H7 (cell line): ENCODE measurements at regions not wholly inside any gene's neighbourhood (a gene's known extent, or its start where the extent isn't known, plus 50 kb on each side); places are given as distances from the start of the nearest gene placed in this dataset.

ENCODE experiments used
- DNase-seq: peaks from one replicate; pipeline ENCODE4 v3.0.0; 2012
- H3K27me3 ChIP-seq: 2 replicates; pipeline ENCODE4 v1.6.0; 2011; ENCODE audit warnings: mild to moderate bottlenecking, low read length; ENCODE audit not compliant: control insufficient read depth, insufficient read depth
- H3K36me3 ChIP-seq: replicated peaks from 2 replicates; pipeline ENCODE4 v1.5.1; 2011; ENCODE audit warnings: low read length; ENCODE audit not compliant: control insufficient read depth, insufficient read depth
- H3K4me3 ChIP-seq: 2 replicates; pipeline ENCODE4 v1.5.1; 2011; ENCODE audit warnings: low read depth, mild to moderate bottlenecking, control low read depth, low read length, moderate library complexity; ENCODE audit not compliant: insufficient read depth

DNA sequence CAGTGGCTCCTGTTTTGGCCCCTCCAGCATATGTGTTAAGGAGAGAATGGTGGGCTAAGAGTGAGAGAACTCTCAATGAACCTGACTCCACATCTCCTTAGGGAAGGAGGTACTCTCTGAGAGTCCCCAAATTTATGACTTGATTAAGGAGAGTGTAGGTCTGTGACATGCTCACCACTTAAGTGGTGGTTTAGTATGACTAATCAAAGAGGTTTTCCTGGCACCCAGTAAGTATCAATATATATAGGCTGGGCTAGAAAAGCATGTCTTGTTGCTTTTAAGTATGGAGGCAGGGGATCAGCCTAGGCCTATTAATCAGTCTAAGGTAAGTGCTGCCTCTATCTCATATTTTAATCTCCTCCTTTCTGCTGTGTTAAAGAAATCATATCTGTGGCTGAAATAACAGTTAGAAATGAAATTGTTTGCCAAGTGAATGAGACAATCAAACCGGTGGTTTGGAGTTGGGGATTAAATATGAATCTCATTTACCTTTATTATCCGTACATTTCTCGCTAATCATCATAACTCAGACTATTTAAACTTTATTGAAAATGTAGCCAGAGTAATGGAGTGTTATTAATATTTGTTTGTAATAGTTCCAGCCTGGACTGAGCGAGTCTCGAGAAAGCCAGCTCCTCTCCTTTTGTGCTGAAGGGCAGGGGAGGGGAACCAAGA, 107.7 kb upstream of the MEIS1 start:
- no peak for DNase-seq
- H3K27me3 ChIP-seq = no peaks in the 10 kb centered on the region
- no peaks in the 10 kb centered on the region for H3K36me3 ChIP-seq
- H3K4me3 ChIP-seq = no peak overlapping the region

DNA sequence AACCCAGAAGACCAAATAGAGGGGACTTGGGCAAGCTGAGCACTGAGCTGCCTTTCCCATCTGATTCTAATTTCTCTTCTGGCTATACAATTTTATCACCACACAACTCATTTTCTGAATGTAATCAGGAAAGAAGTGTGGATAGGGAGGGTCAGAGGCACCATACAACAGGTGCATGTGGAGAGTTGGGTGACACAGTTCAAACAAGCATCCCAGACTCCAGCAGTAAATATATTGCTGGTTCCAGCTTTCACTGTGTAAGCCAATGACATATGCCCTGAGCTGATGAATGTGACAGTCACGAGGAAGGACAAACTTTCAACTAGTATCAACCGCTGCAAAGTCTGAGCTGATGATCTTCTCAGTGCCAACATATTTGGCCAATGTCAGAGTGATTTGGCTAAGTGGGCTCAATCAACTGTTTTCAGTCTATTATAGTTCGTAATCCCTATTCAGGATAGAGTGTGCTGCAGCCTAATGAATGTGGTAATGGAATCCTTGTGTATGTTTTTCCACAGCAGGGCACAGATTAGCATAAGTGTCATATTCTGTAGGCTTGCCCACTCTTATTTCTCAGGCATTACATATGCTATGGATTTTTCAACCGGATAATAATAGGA, 109.9 kb upstream of the MEIS1 start:
- Histone ChIP-seq H3K36me3 (no peaks in the 10 kb centered on the region), H3K27me3 (no peaks in the 10 kb centered on the region), H3K4me3 (no peak overlapping the region)
- no peak for DNase-seq

DNA sequence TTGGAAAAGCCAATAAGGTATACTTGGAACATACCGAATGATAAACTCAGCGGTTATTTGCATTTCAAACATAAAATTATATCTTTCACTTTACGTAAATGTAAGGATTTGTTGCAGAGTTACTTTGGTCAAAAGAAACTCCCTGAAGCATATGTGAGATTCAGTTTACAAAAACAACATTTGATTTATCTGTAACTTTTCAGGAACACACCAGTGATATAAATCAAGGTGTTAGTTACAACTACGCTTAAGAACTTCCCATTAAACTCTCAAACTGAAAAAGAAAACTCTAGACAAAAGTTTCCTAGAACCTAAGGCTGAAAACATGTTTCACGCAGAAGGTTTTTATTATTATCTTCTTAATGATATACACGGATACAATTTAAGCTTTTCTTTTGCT, 110.6 kb upstream of the MEIS1 start:
- Histone ChIP-seq H3K36me3 (no peaks in the 10 kb centered on the region), H3K27me3 (no peaks in the 10 kb centered on the region), H3K4me3 (no peak overlapping the region)
- DNase-seq = no peak

DNA sequence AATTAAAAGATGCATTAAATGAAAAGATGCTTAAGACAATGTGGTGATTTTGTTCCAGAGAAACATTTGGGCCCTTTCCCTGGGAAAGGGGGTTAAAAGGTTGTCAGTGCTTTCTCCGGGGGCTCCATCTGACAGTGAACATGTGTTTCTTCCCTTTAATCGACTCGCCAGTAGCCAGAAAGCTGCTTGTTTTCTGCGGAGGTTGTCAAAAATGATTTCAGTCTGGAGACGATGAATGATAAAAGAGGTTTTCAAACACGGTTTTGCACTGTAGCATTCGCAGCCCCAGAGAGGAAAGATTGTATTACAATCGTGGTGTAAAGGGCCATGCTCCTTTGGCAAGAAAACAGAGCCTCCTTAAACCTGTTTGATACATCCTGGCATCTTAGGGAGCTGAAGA, 111.5 kb upstream of the MEIS1 start:
- no peaks in the 10 kb centered on the region for H3K36me3 ChIP-seq
- no peak for DNase-seq
- H3K27me3 ChIP-seq = no peaks in the 10 kb centered on the region
- no peak overlapping the region for H3K4me3 ChIP-seq

DNA sequence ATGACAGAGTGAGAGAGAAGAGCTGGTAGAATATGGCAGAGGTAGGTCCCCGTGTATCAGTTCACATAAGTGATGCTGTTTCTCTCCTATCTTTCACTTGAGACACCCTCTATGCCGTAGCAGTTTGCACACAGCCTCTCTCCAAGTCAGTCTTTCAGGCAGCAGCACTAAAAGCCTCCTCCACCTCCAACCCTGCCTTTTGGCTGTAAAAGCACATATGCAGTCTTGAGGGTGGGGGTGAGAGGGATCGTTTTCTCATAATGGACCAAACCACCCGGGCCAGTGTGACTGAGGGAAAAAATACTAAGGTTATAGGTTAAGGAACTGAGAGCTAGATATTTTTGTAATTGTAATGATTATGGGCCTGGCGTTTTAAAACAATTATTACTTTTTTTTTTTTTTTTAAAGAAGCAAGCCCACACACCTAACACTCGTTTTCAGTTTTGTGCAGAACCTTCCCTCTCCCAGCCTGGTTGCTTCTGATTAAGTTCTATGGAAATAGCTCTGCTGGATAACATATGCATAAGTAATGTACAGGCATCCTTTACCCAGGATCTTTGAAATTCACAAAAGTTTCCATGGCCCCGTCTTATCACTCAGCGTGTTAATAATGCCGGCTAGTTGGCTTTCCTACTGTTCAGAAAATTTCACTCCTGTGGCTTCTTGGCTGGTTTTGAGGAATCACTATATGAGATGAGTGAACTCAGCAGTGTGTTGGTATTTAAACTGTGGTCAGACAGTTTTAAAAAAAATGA, 112.2 kb upstream of the MEIS1 start:
- Histone ChIP-seq H3K36me3 (no peaks in the 10 kb centered on the region), H3K4me3 (no peak overlapping the region), H3K27me3 (no peaks in the 10 kb centered on the region)
- DNase-seq = no peak

DNA sequence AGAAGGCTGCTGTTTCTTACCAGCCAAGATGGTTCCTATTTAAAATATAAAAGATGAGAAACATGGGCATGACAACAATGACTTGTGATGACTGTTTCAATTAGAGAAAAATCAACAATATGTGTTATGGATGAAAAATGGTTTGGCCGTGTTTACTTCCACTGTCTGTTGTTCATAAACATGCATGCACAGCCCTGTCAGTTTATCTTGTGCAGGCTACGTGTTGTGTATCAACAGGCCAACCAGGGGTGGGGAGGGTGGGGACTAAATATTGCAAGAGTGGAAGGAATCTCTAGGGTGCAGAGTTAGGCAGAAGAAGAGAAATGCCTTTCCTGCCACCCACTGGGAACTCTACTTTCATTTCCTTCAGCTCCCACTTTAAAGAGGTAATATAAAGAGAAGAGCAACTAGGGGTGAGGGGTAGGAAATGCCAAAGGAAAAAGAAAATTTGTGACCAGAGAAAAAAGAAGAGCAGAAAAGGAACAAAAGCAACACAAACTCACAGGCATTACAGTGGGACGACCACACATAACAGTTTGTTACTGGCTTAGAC, 116.8 kb upstream of the MEIS1 start:
- DNase-seq = peak; percentile 25
- Histone ChIP-seq H3K27me3 (no peaks in the 10 kb centered on the region), H3K36me3 (no peaks in the 10 kb centered on the region), H3K4me3 (no peak overlapping the region)

DNA sequence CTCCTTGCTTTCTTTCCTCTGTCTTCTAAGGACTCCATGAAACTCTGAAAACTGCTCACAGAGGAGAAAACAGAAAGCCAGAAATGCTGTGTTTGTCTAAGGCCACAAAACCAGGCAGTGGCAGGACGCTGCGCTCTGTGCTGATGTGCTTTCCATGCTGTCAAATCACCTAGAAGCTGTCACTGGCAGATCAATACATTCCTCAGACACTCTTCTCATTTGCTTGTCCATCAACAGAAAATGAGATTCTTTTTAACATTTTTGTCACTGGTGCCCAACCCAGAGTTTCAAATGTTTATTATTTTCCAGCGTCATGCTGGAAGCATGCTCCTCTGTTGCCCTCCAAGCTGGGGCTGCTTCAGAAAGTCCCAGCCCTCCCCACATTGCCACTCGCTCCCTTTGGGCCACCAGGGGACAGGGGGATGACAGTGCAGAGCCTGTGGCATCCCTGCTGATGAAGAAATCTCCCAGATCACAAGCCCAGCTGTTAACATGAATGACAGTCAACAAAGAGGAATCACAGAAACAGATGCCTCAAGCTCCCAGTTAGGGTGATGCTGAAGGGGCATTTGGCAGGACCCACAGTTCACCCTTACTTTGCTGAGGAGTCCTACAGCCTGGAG, 117.5 kb upstream of the MEIS1 start:
- DNase-seq = no peak
- Histone ChIP-seq H3K36me3 (no peaks in the 10 kb centered on the region), H3K27me3 (no peaks in the 10 kb centered on the region), H3K4me3 (no peak overlapping the region)

DNA sequence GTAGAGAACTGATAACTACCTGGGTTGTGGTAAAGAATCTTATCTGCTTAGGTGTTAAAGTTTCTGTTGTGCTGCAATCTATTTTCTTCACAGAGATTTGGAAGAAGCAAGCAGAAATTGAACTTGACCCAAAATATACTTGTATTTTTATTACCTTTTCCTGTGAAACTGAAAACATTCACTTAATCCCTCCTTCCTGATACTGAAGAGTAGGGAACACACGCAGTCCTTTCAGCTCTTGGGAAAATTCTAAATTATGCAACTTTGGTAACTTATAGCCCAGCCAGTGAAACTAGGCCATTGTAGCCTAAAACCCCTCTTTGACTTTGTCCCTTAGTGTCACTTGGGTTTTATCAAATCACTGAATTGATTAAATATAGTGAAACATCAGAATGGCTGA, 128.4 kb upstream of the MEIS1 start:
- no peak for DNase-seq
- Histone ChIP-seq H3K27me3 (no peaks in the 10 kb centered on the region), H3K4me3 (no peak overlapping the region), H3K36me3 (no peaks in the 10 kb centered on the region)

DNA sequence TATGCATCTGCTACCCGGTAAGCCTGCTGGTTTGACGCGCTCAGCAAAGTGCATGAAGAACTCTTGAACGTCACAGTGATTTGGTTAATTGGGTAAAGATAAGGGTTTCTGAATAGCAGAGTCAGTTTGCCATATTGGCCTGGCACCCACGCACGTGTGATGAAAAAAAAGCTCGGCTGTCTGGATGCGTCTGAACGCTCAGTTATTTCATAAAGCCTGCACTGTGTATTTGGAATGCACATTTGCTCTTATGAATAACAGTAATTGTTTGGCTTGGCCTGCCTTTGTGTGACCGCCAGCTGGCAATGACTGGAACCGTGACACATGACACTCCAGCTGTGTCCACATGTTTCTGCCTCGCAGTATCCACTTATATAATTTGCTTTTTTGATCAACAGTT, 129.2 kb upstream of the MEIS1 start:
- no peaks in the 10 kb centered on the region for H3K27me3 ChIP-seq
- H3K36me3 ChIP-seq = no peaks in the 10 kb centered on the region
- H3K4me3 ChIP-seq = no peak overlapping the region
- no peak for DNase-seq

DNA sequence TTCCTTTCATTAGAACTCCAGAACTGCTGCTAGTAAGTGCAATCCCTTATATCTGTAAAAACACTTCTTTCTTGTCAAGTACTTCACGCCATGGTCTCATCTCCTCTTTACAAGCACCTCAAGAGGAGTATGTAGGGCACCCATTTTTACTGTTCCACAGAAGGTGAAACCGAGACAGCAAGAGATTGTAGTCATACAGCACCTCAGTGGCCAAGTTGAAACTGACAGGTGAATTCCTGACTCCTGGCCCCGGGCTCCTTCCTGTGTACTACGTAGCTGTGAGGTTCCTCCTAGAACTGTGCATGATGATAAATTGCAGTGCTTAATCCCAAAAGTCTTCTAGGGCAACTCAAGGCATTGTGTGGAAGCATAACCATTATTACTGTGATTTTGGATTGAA, 131.5 kb upstream of the MEIS1 start:
- H3K27me3 ChIP-seq = no peaks in the 10 kb centered on the region
- H3K36me3 ChIP-seq = no peaks in the 10 kb centered on the region
- H3K4me3 ChIP-seq = no peak overlapping the region
- DNase-seq = no peak

DNA sequence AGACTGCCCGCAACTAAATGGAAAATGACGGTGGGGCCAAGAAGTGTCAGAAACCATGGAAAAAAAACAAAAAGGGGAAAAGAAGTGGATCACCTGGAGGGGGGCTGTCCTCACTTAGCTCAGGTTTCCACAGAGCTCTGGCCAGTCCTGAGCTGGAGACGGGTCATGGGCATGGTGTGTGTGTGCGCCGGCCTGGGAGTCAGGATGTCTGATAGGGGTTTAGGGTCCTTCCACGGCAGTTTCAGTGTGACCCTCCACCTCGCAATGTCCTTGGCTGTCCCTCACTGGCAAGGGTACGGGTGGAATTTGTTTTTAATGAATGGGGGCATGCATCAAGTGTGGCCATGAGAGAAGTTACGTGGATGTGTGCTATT, 133.2 kb upstream of the MEIS1 start:
- Histone ChIP-seq H3K36me3 (no peaks in the 10 kb centered on the region), H3K27me3 (no peaks in the 10 kb centered on the region), H3K4me3 (no peak overlapping the region)
- no peak for DNase-seq

DNA sequence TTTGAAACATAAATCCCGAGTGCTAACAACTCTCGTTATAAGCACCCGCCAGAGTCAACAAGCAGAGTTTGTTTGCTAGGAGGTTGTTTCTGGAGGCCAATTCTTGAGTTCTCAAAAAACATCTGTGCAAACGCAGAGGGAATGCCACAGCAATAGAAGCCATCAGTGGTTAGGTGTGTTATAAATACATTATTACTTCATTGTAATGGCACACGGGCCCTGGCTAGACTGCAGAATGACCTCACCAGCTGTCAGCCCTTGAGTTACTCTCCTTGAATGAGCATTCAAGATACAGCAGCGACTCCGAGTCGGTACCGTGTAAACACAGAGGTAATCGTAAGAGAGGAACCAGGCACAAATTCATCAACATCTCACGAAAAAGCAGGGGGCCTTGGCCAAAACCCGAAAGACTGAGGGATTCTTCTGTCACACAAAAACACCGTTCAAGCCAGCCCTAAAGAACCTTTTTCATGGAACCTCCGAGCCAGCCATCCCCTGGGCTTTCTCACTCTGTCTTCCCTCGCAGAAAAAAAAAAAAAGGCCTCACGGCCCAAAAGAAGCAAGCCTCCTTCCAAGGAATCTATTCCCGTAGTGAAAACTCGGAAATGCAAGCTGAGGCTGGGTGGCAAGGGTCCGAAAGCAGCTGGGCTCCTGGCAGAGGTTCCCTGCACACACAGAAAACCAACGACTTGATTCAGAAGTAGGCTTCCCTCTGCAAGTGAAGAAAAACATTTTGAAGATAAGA, 133.7 kb upstream of the MEIS1 start:
- H3K36me3 ChIP-seq = no peaks in the 10 kb centered on the region
- no peak for DNase-seq
- no peak overlapping the region for H3K4me3 ChIP-seq
- no peaks in the 10 kb centered on the region for H3K27me3 ChIP-seq

DNA sequence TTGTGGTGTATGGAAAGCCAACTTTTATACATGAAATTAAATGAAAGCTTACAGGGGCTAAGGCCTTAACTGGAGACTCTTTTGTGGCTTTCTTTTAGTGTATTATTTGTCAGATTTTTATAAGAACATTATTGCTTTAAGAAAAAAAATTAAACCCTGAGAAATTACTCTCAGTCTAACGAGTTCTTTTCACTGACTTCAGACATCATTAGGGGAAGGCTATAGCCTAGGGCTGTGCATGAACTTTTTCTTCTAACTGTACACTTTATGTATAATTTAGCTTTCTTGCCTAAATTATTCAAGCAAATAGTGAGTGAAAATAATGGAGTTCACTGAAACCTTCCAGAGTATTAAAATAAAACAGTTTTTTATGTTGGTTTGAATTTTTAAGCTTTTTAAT, 151.1 kb upstream of the MEIS1 start:
- Histone ChIP-seq H3K36me3 (no peaks in the 10 kb centered on the region; the same call in 1 of the 2 replicates), H3K27me3 (no peaks in the 10 kb centered on the region), H3K4me3 (no peak overlapping the region)
- DNase-seq = no peak

DNA sequence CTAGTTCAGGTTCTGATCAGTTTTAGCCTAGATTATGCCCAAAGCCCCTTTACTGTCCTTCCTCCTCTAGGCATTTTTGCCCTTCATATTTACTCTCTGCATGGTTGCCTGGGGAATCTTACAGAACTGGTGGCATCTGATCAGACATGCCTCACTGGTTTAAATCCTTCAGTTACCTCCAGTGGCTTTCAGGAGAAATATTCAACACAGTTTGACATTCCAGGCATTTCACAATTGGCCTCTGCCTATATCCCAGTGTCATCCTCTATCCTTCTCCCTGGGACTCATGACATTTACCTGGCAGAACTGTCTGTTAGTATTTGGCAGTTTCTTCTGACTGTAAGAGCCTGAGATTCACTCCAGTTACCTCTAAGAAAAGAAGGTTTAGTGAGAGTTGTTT, 152.9 kb upstream of the MEIS1 start:
- no peaks in the 10 kb centered on the region; the same call in 1 of the 2 replicates for H3K36me3 ChIP-seq
- H3K27me3 ChIP-seq = no peaks in the 10 kb centered on the region
- no peak overlapping the region for H3K4me3 ChIP-seq
- DNase-seq = no peak
